H1 (cell line): ENCODE measurements at regions not wholly inside any gene's neighbourhood (a gene's known extent, or its start where the extent isn't known, plus 50 kb on each side); places are given as distances from the start of the nearest gene placed in this dataset.

Experiments
- CHD1 ChIP-seq: IDR thresholded peaks from 2 replicates; pipeline ENCODE4 v1.6.1; 2012; ENCODE audit warnings: low read depth, low read length, improper control_type of control experiment
- CHD2 ChIP-seq: IDR thresholded peaks from 2 replicates; pipeline ENCODE4 v1.6.1; 2012; ENCODE audit warnings: low read length, improper control_type of control experiment
- EGR1 ChIP-seq: IDR thresholded peaks from 2 replicates; pipeline ENCODE4 v1.6.1; 2011; ENCODE audit warnings: low read depth, low read length, borderline replicate concordance
- EZH2 ChIP-seq: fragments of 200-600 bp; sonication (generic); IDR thresholded peaks from 2 replicates; pipeline ENCODE4 v1.7.1; 2012; ENCODE audit warnings: low read depth, mild to moderate bottlenecking, moderate library complexity, low read length, inconsistent platforms; ENCODE audit not compliant: severe bottlenecking
- GABPA ChIP-seq: IDR thresholded peaks from 2 replicates; pipeline ENCODE4 v1.6.1; 2011; ENCODE audit warnings: mild to moderate bottlenecking, low read length, moderate library complexity, borderline replicate concordance; ENCODE audit not compliant: insufficient read depth
- HDAC6 ChIP-seq: IDR thresholded peaks from one replicate; pipeline ENCODE4 v1.7.1; 2012; ENCODE audit warnings: low read depth, mild to moderate bottlenecking, inconsistent platforms, low read length, moderate library complexity
- RXRA ChIP-seq: IDR thresholded peaks from 2 replicates; pipeline ENCODE4 v1.6.1; 2011; ENCODE audit warnings: low read depth, mild to moderate bottlenecking, low read length, moderate library complexity; ENCODE audit not compliant: insufficient read depth
- SP1 ChIP-seq: IDR thresholded peaks from 2 replicates; pipeline ENCODE4 v1.6.1; 2011; ENCODE audit warnings: low read depth, low read length
- USF2 ChIP-seq: IDR thresholded peaks from 2 replicates; pipeline ENCODE4 v1.6.1; 2011; ENCODE audit warnings: low read length, improper control_type of control experiment
- YY1 ChIP-seq: IDR thresholded peaks from 2 replicates; pipeline ENCODE4 v1.6.1; 2011; ENCODE audit warnings: low read depth, mild to moderate bottlenecking, low read length
- TF ChIP-seq, protein P1 (sequence below), 3 experiments: IDR thresholded peaks; 1 replicate in 2 of 3; 2 replicates in 1 of 3; pipeline versions ENCODE4 v1.5.1 to v1.6.1; 2011; ENCODE audit warnings: low read length in 3 of 3, mild to moderate bottlenecking in 3 of 3, inconsistent platforms in 2 of 3, low read depth in 1 of 3, moderate library complexity in 1 of 3; ENCODE audit not compliant: insufficient read depth in 1 of 3; ENCODE audit errors: control extremely low read depth in 1 of 3
- TF ChIP-seq, protein P2 (sequence below): IDR thresholded peaks from 2 replicates; pipeline ENCODE4 v1.6.1; 2011; ENCODE audit warnings: low read depth, mild to moderate bottlenecking, low read length; ENCODE audit not compliant: insufficient read depth

- TF ChIP-seq, protein P1, sequence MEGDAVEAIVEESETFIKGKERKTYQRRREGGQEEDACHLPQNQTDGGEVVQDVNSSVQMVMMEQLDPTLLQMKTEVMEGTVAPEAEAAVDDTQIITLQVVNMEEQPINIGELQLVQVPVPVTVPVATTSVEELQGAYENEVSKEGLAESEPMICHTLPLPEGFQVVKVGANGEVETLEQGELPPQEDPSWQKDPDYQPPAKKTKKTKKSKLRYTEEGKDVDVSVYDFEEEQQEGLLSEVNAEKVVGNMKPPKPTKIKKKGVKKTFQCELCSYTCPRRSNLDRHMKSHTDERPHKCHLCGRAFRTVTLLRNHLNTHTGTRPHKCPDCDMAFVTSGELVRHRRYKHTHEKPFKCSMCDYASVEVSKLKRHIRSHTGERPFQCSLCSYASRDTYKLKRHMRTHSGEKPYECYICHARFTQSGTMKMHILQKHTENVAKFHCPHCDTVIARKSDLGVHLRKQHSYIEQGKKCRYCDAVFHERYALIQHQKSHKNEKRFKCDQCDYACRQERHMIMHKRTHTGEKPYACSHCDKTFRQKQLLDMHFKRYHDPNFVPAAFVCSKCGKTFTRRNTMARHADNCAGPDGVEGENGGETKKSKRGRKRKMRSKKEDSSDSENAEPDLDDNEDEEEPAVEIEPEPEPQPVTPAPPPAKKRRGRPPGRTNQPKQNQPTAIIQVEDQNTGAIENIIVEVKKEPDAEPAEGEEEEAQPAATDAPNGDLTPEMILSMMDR (IDR thresholded peaks at IDR 0.05; ENCODE audit: control extremely low read depth in 1 of 3, insufficient read depth in 1 of 3, low read depth in 1 of 3, low read length in 3 of 3), result no peak
- TF ChIP-seq CHD2 (no peak), CHD1 (no peak), EZH2 (no peak), YY1 (no peak), EGR1 (no peak), RXRA (no peak), USF2 (no peak), SP1 (no peak), GABPA (no peak), HDAC6 (no peak)
- TF ChIP-seq, protein P2, sequence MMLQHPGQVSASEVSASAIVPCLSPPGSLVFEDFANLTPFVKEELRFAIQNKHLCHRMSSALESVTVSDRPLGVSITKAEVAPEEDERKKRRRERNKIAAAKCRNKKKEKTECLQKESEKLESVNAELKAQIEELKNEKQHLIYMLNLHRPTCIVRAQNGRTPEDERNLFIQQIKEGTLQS, result no peak
Measured at GRCh38 chr11:26194881-26195280, 137.0 kb upstream of the ANO3 start.
